ENCODE measurements at regions not wholly inside any gene's neighbourhood (a gene's known extent, or its start where the extent isn't known, plus 50 kb on each side); places are given as distances from the start of the nearest gene placed in this dataset.
"Not testable (repeated sequence)": the region's sequence is repeated elsewhere in the genome, so short reads cannot be mapped to it uniquely, and the experiment has no call there.

GRCh38 chr19:5247957-5248705 is 92.5 kb downstream of the PTPRS start:
- H3K27ac ChIP-seq (ENCODE audit: low read length): no peak overlapping the region
- no peak for DNase-seq (ENCODE audit: low read depth, low spot score)
- H3K9me3 ChIP-seq (ENCODE audit: control insufficient read depth, insufficient read depth, low read length): no peaks in the 10 kb centered on the region
- peaks cover 15% of the 10 kb centered on the region for H3K36me3 ChIP-seq (ENCODE audit: control insufficient read depth, insufficient read depth, low read length)
- WGBS (ENCODE audit: insufficient coverage, insufficient read length): no CpG with 5 or more reads among the region's 25 CpGs
- H3K27me3 ChIP-seq (ENCODE audit: control insufficient read depth, insufficient read depth, low read length): no peaks in the 10 kb centered on the region
- no peak overlapping the region for H3K4me3 ChIP-seq (ENCODE audit: low read length)
- peaks cover 2% of the 10 kb centered on the region; the same call in 1 of the 2 replicates for H3K4me1 ChIP-seq (ENCODE audit: control insufficient read depth, insufficient read depth, low read length)

GRCh38 chr19:5246554-5247155 is 94.0 kb downstream of the PTPRS start:
- peaks cover 15% of the 10 kb centered on the region for H3K36me3 ChIP-seq (ENCODE audit: control insufficient read depth, insufficient read depth, low read length)
- no peak for DNase-seq (ENCODE audit: low read depth, low spot score)
- H3K27ac ChIP-seq (ENCODE audit: low read length): no peak overlapping the region
- H3K4me3 ChIP-seq (ENCODE audit: low read length): no peak overlapping the region
- peaks cover 2% of the 10 kb centered on the region; the same call in 1 of the 2 replicates for H3K4me1 ChIP-seq (ENCODE audit: control insufficient read depth, insufficient read depth, low read length)
- H3K27me3 ChIP-seq (ENCODE audit: control insufficient read depth, insufficient read depth, low read length): no peaks in the 10 kb centered on the region
- H3K9me3 ChIP-seq (ENCODE audit: control insufficient read depth, insufficient read depth, low read length): no peaks in the 10 kb centered on the region
- WGBS (ENCODE audit: insufficient coverage, insufficient read length): no CpG with 5 or more reads among the region's 10 CpGs

- H3K9me3 ChIP-seq (ENCODE audit: control insufficient read depth, insufficient read depth, low read length): no peaks in the 10 kb centered on the region
- WGBS (ENCODE audit: insufficient coverage, insufficient read length): no CpG with 5 or more reads among the region's 38 CpGs
- H3K27ac ChIP-seq (ENCODE audit: low read length): no peak overlapping the region
- no peak overlapping the region for H3K4me3 ChIP-seq (ENCODE audit: low read length)
- H3K27me3 ChIP-seq (ENCODE audit: control insufficient read depth, insufficient read depth, low read length): no peaks in the 10 kb centered on the region
- H3K4me1 ChIP-seq (ENCODE audit: control insufficient read depth, insufficient read depth, low read length): peaks cover 1% of the 10 kb centered on the region; the same call in 1 of the 2 replicates
- no peak for DNase-seq (ENCODE audit: low read depth, low spot score)
- H3K36me3 ChIP-seq (ENCODE audit: control insufficient read depth, insufficient read depth, low read length): peaks cover 15% of the 10 kb centered on the region
Measured at GRCh38 chr19:5245631-5246553, 94.7 kb downstream of the PTPRS start.

- Histone ChIP-seq H3K27me3 (ENCODE audit: control insufficient read depth, insufficient read depth, low read length) (no peaks in the 10 kb centered on the region), H3K4me1 (ENCODE audit: control insufficient read depth, insufficient read depth, low read length) (peaks cover 1% of the 10 kb centered on the region; the same call in 1 of the 2 replicates), H3K9me3 (ENCODE audit: control insufficient read depth, insufficient read depth, low read length) (no peaks in the 10 kb centered on the region), H3K27ac (ENCODE audit: low read length) (no peak overlapping the region), H3K36me3 (ENCODE audit: control insufficient read depth, insufficient read depth, low read length) (peaks cover 13% of the 10 kb centered on the region), H3K4me3 (ENCODE audit: low read length) (no peak overlapping the region)
- no CpG with 5 or more reads among the region's 11 CpGs for WGBS (ENCODE audit: insufficient coverage, insufficient read length)
- no peak for DNase-seq (ENCODE audit: low read depth, low spot score)
Measured at GRCh38 chr19:5244351-5244750, 96.3 kb downstream of the PTPRS start.

- WGBS (ENCODE audit: insufficient coverage, insufficient read length): no CpG with 5 or more reads among the region's 40 CpGs
- Histone ChIP-seq H3K4me1 (ENCODE audit: control insufficient read depth, insufficient read depth, low read length) (peaks cover 1% of the 10 kb centered on the region; the same call in 1 of the 2 replicates), H3K36me3 (ENCODE audit: control insufficient read depth, insufficient read depth, low read length) (peaks cover 13% of the 10 kb centered on the region), H3K9me3 (ENCODE audit: control insufficient read depth, insufficient read depth, low read length) (no peaks in the 10 kb centered on the region), H3K27ac (ENCODE audit: low read length) (no peak overlapping the region), H3K4me3 (ENCODE audit: low read length) (no peak overlapping the region), H3K27me3 (ENCODE audit: control insufficient read depth, insufficient read depth, low read length) (no peaks in the 10 kb centered on the region)
- no peak for DNase-seq (ENCODE audit: low read depth, low spot score)
Measured at GRCh38 chr19:5243878-5244277, 96.7 kb downstream of the PTPRS start.

GRCh38 chr19:5241896-5242295 is 98.7 kb downstream of the PTPRS start:
- H3K9me3 ChIP-seq (ENCODE audit: control insufficient read depth, insufficient read depth, low read length); H3K27me3 ChIP-seq (ENCODE audit: control insufficient read depth, insufficient read depth, low read length); H3K27ac ChIP-seq (ENCODE audit: low read length); H3K4me1 ChIP-seq (ENCODE audit: control insufficient read depth, insufficient read depth, low read length); H3K4me3 ChIP-seq (ENCODE audit: low read length); DNase-seq (ENCODE audit: low read depth, low spot score): not testable (repeated sequence)
- peaks cover 16% of the 10 kb centered on the region for H3K36me3 ChIP-seq (ENCODE audit: control insufficient read depth, insufficient read depth, low read length)
- WGBS (ENCODE audit: insufficient coverage, insufficient read length): no CpG with 5 or more reads among the region's 9 CpGs

- no peak overlapping the region for H3K27ac ChIP-seq (ENCODE audit: low read length)
- H3K27me3 ChIP-seq (ENCODE audit: control insufficient read depth, insufficient read depth, low read length): no peaks in the 10 kb centered on the region
- H3K36me3 ChIP-seq (ENCODE audit: control insufficient read depth, insufficient read depth, low read length): peaks cover 11% of the 10 kb centered on the region
- DNase-seq (ENCODE audit: low read depth, low spot score): no peak
- no peak overlapping the region for H3K4me3 ChIP-seq (ENCODE audit: low read length)
- WGBS (ENCODE audit: insufficient coverage, insufficient read length): no CpG with 5 or more reads among the region's 22 CpGs
- H3K9me3 ChIP-seq (ENCODE audit: control insufficient read depth, insufficient read depth, low read length): no peaks in the 10 kb centered on the region
- no peaks in the 10 kb centered on the region for H3K4me1 ChIP-seq (ENCODE audit: control insufficient read depth, insufficient read depth, low read length)
Measured at GRCh38 chr19:5240011-5240410, 100.6 kb downstream of the PTPRS start.

GRCh38 chr19:5238700-5239099 is 101.9 kb downstream of the PTPRS start:
- Histone ChIP-seq H3K4me3 (ENCODE audit: low read length) (no peak overlapping the region), H3K4me1 (ENCODE audit: control insufficient read depth, insufficient read depth, low read length) (no peaks in the 10 kb centered on the region), H3K9me3 (ENCODE audit: control insufficient read depth, insufficient read depth, low read length) (no peaks in the 10 kb centered on the region), H3K27ac (ENCODE audit: low read length) (no peak overlapping the region), H3K27me3 (ENCODE audit: control insufficient read depth, insufficient read depth, low read length) (no peaks in the 10 kb centered on the region), H3K36me3 (ENCODE audit: control insufficient read depth, insufficient read depth, low read length) (peaks cover 4% of the 10 kb centered on the region; the same call in 1 of the 2 replicates)
- no peak for DNase-seq (ENCODE audit: low read depth, low spot score)
- whole genome bisulfite sequencing (ENCODE audit: insufficient coverage, insufficient read length): no CpG with 5 or more reads among the region's 33 CpGs

GRCh38 chr19:5237939-5238480 is 102.6 kb downstream of the PTPRS start:
- H3K36me3 ChIP-seq (ENCODE audit: control insufficient read depth, insufficient read depth, low read length): peaks cover 4% of the 10 kb centered on the region; the same call in 1 of the 2 replicates
- no CpG with 5 or more reads among the region's 26 CpGs for WGBS (ENCODE audit: insufficient coverage, insufficient read length)
- no peak overlapping the region for H3K4me3 ChIP-seq (ENCODE audit: low read length)
- no peaks in the 10 kb centered on the region for H3K4me1 ChIP-seq (ENCODE audit: control insufficient read depth, insufficient read depth, low read length)
- H3K27me3 ChIP-seq (ENCODE audit: control insufficient read depth, insufficient read depth, low read length): no peaks in the 10 kb centered on the region
- DNase-seq (ENCODE audit: low read depth, low spot score): no peak
- H3K27ac ChIP-seq (ENCODE audit: low read length): no peak overlapping the region
- no peaks in the 10 kb centered on the region for H3K9me3 ChIP-seq (ENCODE audit: control insufficient read depth, insufficient read depth, low read length)

GRCh38 chr19:5237190-5237780 is 103.3 kb downstream of the PTPRS start:
- H3K9me3 ChIP-seq (ENCODE audit: control insufficient read depth, insufficient read depth, low read length): no peaks in the 10 kb centered on the region
- peaks cover 4% of the 10 kb centered on the region; the same call in 1 of the 2 replicates for H3K36me3 ChIP-seq (ENCODE audit: control insufficient read depth, insufficient read depth, low read length)
- no peak for DNase-seq (ENCODE audit: low read depth, low spot score)
- H3K4me1 ChIP-seq (ENCODE audit: control insufficient read depth, insufficient read depth, low read length): no peaks in the 10 kb centered on the region
- no CpG with 5 or more reads among the region's 35 CpGs for WGBS (ENCODE audit: insufficient coverage, insufficient read length)
- H3K27ac ChIP-seq (ENCODE audit: low read length): no peak overlapping the region
- no peaks in the 10 kb centered on the region for H3K27me3 ChIP-seq (ENCODE audit: control insufficient read depth, insufficient read depth, low read length)
- no peak overlapping the region for H3K4me3 ChIP-seq (ENCODE audit: low read length)
